Activated T-helper 1 cell treated with anti-CD3 and anti-CD28 coated beads, Interleukin-12 subunit alpha, Interleukin-12 subunit beta, Interleukin-2, Interleukin-4 antibody, amounts not matched to agents 30 ng/mL and 10 ng/mL and 1 ng/mL, durations not matched to agents 14 hours and 24 hours and 36 hours (primary cell): ENCODE measurements at regions not wholly inside any gene's neighbourhood (a gene's known extent, or its start where the extent isn't known, plus 50 kb on each side); places are given as distances from the start of the nearest gene placed in this dataset.
"Not testable (repeated sequence)": the region's sequence is repeated elsewhere in the genome, so short reads cannot be mapped to it uniquely, and the experiment has no call there.

Experiments used
- DNase-seq: peaks from one replicate; pipeline ENCODE4 v3.0.0; 2021; ENCODE audit warnings: low spot score
- H3K27ac Mint-ChIP-seq: one replicate; pipeline ENCODE4 v1.8.0; 2021; ENCODE audit warnings: mild to moderate bottlenecking, mixed read lengths
- H3K27me3 Mint-ChIP-seq: one replicate; pipeline ENCODE4 v1.8.0; 2022; ENCODE audit warnings: mild to moderate bottlenecking, moderate library complexity, mixed read lengths; ENCODE audit not compliant: insufficient read depth
- H3K36me3 Mint-ChIP-seq: one replicate; pipeline ENCODE4 v1.8.0; 2021; ENCODE audit warnings: low read depth, mixed read lengths
- H3K4me1 Mint-ChIP-seq: one replicate; pipeline ENCODE4 v1.8.0; 2021; ENCODE audit warnings: low read depth, mixed read lengths
- H3K4me3 Mint-ChIP-seq: one replicate; pipeline ENCODE4 v1.8.0; 2021; ENCODE audit warnings: mild to moderate bottlenecking, moderate library complexity, mixed read lengths
- H3K9me3 Mint-ChIP-seq: one replicate; pipeline ENCODE4 v1.8.0; 2021; ENCODE audit warnings: mixed read lengths
- intact Hi-C: fragments of 100-400 bp; cut with micrococcal nuclease; formaldehyde crosslinking; loops from one replicate; pipeline ENCODE4 v1.15.1; 2024

- no peaks in the 10 kb centered on the region for H3K27me3 Mint-ChIP-seq
- H3K9me3 Mint-ChIP-seq = peaks cover 8% of the 10 kb centered on the region
- H3K27ac Mint-ChIP-seq = no peak overlapping the region
- no peak overlapping the region for H3K4me3 Mint-ChIP-seq
- no peaks in the 10 kb centered on the region for H3K4me1 Mint-ChIP-seq
- H3K36me3 Mint-ChIP-seq = no peaks in the 10 kb centered on the region
- DNase-seq = no peak
- intact Hi-C loops = no loop called here
Measured at GRCh38 chr6:94584211-94584610, 993.1 kb upstream of the MANEA start.

DNA sequence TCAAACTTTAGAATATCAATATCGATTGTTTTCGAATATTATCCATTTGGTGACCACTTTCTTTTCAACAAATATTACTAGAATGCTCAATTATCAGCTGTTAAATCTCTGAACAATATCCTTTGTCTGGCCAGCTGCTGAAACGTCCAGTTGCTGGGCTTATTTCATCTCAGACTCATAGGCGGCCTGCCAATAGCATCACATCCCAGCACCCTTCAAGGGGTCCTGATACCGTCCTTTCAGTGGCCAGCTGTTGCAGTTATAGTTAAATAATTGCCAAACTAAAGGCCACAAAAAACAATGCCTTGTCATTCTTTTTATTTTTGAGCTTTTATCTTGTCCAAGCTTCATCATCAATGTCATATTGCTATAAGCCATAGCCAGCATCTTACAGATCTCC lies 1006.8 kb upstream of the MANEA start:
- no peaks in the 10 kb centered on the region for H3K9me3 Mint-ChIP-seq
- no peaks in the 10 kb centered on the region for H3K36me3 Mint-ChIP-seq
- intact Hi-C loops = no loop called here
- no peak overlapping the region for H3K4me3 Mint-ChIP-seq
- no peak overlapping the region for H3K27ac Mint-ChIP-seq
- no peak for DNase-seq
- no peaks in the 10 kb centered on the region for H3K27me3 Mint-ChIP-seq
- no peaks in the 10 kb centered on the region for H3K4me1 Mint-ChIP-seq

- Mint-ChIP-seq H3K4me1 (no peaks in the 10 kb centered on the region), H3K9me3 (peaks cover 8% of the 10 kb centered on the region), H3K27me3 (no peaks in the 10 kb centered on the region), H3K4me3 (no peak overlapping the region), H3K27ac (no peak overlapping the region), H3K36me3 (no peaks in the 10 kb centered on the region)
- intact Hi-C loops = no loop called here
- DNase-seq = no peak
Measured at GRCh38 chr6:94562846-94563245, 1014.5 kb upstream of the MANEA start.

- no peaks in the 10 kb centered on the region for H3K4me1 Mint-ChIP-seq
- H3K27me3 Mint-ChIP-seq = no peaks in the 10 kb centered on the region
Measured at GRCh38 chr6:94559829-94560537, 1017.4 kb upstream of the MANEA start.

GRCh38 chr6:94557207-94557606 lies 1020.1 kb upstream of the MANEA start:
- H3K27me3 Mint-ChIP-seq, H3K36me3 Mint-ChIP-seq, DNase-seq, H3K27ac Mint-ChIP-seq, intact Hi-C loops, H3K4me3 Mint-ChIP-seq, H3K4me1 Mint-ChIP-seq: not testable (repeated sequence)
- H3K9me3 Mint-ChIP-seq = peaks cover 19% of the 10 kb centered on the region

More at GRCh38 chr6:94559829-94560537, 1017.4 kb upstream of the MANEA start:
- Mint-ChIP-seq H3K4me3 (no peak overlapping the region), H3K27ac (no peak overlapping the region), H3K36me3 (no peaks in the 10 kb centered on the region), H3K9me3 (peaks cover 15% of the 10 kb centered on the region)
- intact Hi-C loops = no loop called here
- no peak for DNase-seq

DNA sequence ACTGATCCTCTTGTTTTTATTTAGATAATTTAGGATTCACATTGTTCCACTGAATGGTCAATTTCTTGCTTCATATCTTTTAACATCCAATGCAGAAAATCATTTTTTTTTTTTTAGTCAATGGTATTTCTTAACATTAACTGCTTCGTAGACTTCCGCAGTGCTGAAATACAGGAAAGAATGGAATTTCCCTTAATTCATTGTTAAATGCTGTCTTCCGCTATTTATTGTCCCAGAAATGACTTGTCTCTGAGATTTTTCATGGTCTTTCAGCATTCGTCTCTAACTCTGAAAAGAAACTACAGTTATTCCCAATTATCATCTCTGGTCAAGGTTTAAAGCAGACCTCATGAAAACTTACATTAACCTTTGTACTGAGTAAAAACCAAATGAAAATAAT lies 1029.1 kb upstream of the MANEA start:
- no peaks in the 10 kb centered on the region for H3K9me3 Mint-ChIP-seq
- no peaks in the 10 kb centered on the region for H3K36me3 Mint-ChIP-seq
- H3K4me3 Mint-ChIP-seq = no peak overlapping the region
- intact Hi-C loops = no loop called here
- DNase-seq = no peak
- no peaks in the 10 kb centered on the region for H3K27me3 Mint-ChIP-seq
- no peak overlapping the region for H3K27ac Mint-ChIP-seq
- no peaks in the 10 kb centered on the region for H3K4me1 Mint-ChIP-seq

GRCh38 chr6:94535798-94536197 lies 1041.5 kb upstream of the MANEA start:
- no peak overlapping the region for H3K4me3 Mint-ChIP-seq
- H3K36me3 Mint-ChIP-seq = no peaks in the 10 kb centered on the region
- no peaks in the 10 kb centered on the region for H3K27me3 Mint-ChIP-seq
- H3K9me3 Mint-ChIP-seq = peaks cover 17% of the 10 kb centered on the region
- intact Hi-C loops = no loop called here
- H3K4me1 Mint-ChIP-seq = no peaks in the 10 kb centered on the region
- no peak overlapping the region for H3K27ac Mint-ChIP-seq
- DNase-seq = no peak

DNA sequence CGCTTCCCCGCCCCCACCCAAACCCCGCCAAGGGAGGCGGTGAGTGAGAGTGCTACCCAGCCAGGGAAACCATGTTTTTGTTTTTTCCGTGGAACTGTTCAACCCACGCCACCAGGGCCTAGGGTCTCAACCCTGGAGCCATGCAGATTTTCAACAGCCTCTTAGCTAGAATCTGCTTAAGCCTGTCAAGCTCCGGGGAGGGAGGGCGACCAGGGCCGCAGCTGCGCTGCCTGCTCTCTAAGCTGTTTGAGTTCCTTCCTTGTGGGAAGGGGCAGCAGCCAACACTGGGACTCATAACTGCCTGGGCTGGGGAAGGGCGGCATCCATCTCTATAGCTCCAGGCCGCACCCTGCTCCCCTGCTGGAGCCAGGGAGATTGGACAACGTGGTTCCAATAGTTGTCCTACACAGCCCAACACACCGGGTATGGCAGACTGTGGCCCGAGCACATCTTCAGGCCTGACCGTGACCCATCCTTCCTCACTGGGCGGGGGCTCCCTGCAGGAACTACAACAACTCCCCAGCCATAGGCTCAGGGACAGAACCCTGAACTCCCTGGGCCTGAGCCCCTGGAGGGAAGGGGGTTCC lies 1065.7 kb upstream of the MANEA start:
- no peak overlapping the region for H3K4me3 Mint-ChIP-seq
- no peak for DNase-seq
- no peak overlapping the region for H3K27ac Mint-ChIP-seq
- H3K9me3 Mint-ChIP-seq = no peaks in the 10 kb centered on the region
- no peaks in the 10 kb centered on the region for H3K4me1 Mint-ChIP-seq
- intact Hi-C loops = no loop called here
- H3K27me3 Mint-ChIP-seq = no peaks in the 10 kb centered on the region
- H3K36me3 Mint-ChIP-seq = no peaks in the 10 kb centered on the region

- Mint-ChIP-seq H3K9me3 (no peaks in the 10 kb centered on the region), H3K27ac (no peak overlapping the region), H3K4me1 (no peaks in the 10 kb centered on the region), H3K4me3 (no peak overlapping the region), H3K36me3 (no peaks in the 10 kb centered on the region), H3K27me3 (no peaks in the 10 kb centered on the region)
- DNase-seq = no peak
- intact Hi-C loops = no loop called here
Measured at GRCh38 chr6:94510877-94511276, 1066.5 kb upstream of the MANEA start.

GRCh38 chr6:94501516-94501915 lies 1075.8 kb upstream of the MANEA start:
- Mint-ChIP-seq H3K4me3 (no peak overlapping the region), H3K27me3 (no peaks in the 10 kb centered on the region), H3K4me1 (no peaks in the 10 kb centered on the region), H3K27ac (no peak overlapping the region), H3K9me3 (peaks cover 3% of the 10 kb centered on the region), H3K36me3 (no peaks in the 10 kb centered on the region)
- DNase-seq = no peak
- intact Hi-C loops = no loop called here

DNA sequence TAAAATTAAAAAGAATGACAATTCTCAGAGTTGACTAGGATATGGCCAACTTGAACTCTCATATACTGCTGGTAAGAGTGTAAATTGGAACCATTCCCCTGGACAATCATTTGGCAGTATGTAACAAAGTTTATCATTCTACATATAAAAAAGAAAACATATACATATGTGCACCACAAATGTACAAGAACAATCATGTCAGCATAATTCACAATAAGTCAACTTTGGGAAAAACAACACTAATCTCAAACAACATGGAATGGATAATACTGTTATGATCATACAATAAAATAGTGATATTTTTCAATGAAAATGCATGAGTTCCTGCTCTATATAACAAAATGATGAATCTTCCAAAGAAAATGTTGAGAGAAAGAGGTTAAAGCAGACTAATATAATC lies 1078.7 kb upstream of the EPHA7 start:
- Mint-ChIP-seq H3K36me3 (no peaks in the 10 kb centered on the region), H3K4me1 (no peaks in the 10 kb centered on the region), H3K4me3 (no peak overlapping the region), H3K27me3 (no peaks in the 10 kb centered on the region), H3K9me3 (peaks cover 3% of the 10 kb centered on the region), H3K27ac (no peak overlapping the region)
- no peak for DNase-seq
- intact Hi-C loops = no loop called here

GRCh38 chr6:94494500-94494899 lies 1075.1 kb upstream of the EPHA7 start:
- H3K9me3 Mint-ChIP-seq = peaks cover 8% of the 10 kb centered on the region
- intact Hi-C loops = no loop called here
- no peak overlapping the region for H3K4me3 Mint-ChIP-seq
- H3K4me1 Mint-ChIP-seq = no peaks in the 10 kb centered on the region
- no peak overlapping the region for H3K27ac Mint-ChIP-seq
- DNase-seq = no peak
- no peaks in the 10 kb centered on the region for H3K36me3 Mint-ChIP-seq
- H3K27me3 Mint-ChIP-seq = no peaks in the 10 kb centered on the region

GRCh38 chr6:94487371-94487770 lies 1068.0 kb upstream of the EPHA7 start:
- H3K4me1 Mint-ChIP-seq = no peaks in the 10 kb centered on the region
- H3K36me3 Mint-ChIP-seq = no peaks in the 10 kb centered on the region
- no peak overlapping the region for H3K4me3 Mint-ChIP-seq
- H3K27ac Mint-ChIP-seq = no peak overlapping the region
- no peaks in the 10 kb centered on the region for H3K27me3 Mint-ChIP-seq
- DNase-seq = no peak
- intact Hi-C loops = no loop called here
- peaks cover 4% of the 10 kb centered on the region for H3K9me3 Mint-ChIP-seq
